ENCODE measurements at regions not wholly inside any gene's neighbourhood (a gene's known extent, or its start where the extent isn't known, plus 50 kb on each side); places are given as distances from the start of the nearest gene placed in this dataset.

GRCh38 chr4:98765771-98766170 is 107.4 kb upstream of the TSPAN5 start:
- DNase-seq: no peak
- WGBS, 2 donors (ENCODE audit: low coverage in 1 of 2): 87 to 92% methylated on average over 1 of the region's 1 CpG
- Histone ChIP-seq H3K36me3 (no peaks in the 10 kb centered on the region), H3K4me3 (no peak overlapping the region), H3K4me1 (no peaks in the 10 kb centered on the region), H3K27ac (no peak overlapping the region), H3K9me3 (peaks cover 9 to 14% of the 10 kb centered on the region in 2 donors), H3K27me3 (no peaks in the 10 kb centered on the region)
- in situ Hi-C loops (cut with MboI; ENCODE audit: low pct_ligation_motif_present in 1 of 4, low pct_unique_long_range_greater_than_20kb in 1 of 4, low sequenced_read_pairs in 3 of 4) (no loop called here), intact Hi-C loops (cut with DNase I; ENCODE audit: low total_unique reads) (no loop called here)
- TF ChIP-seq POLR2AphosphoS5 (IDR thresholded peaks at IDR 0.05) (no peak), POLR2A (IDR thresholded peaks at IDR 0.05) (no peak), EP300 (IDR thresholded peaks at IDR 0.05; ENCODE audit: low read depth) (no peak), CTCF (IDR thresholded peaks at IDR 0.05) (no peak)

GRCh38 chr4:98758182-98758581 is 99.8 kb upstream of the TSPAN5 start:
- 88% methylated on average over 1 of the region's 1 CpG for WGBS, 2 donors (ENCODE audit: low coverage in 1 of 2)
- TF ChIP-seq POLR2A (IDR thresholded peaks at IDR 0.05) (no peak), POLR2AphosphoS5 (IDR thresholded peaks at IDR 0.05) (no peak), CTCF (IDR thresholded peaks at IDR 0.05) (no peak), EP300 (IDR thresholded peaks at IDR 0.05; ENCODE audit: low read depth) (no peak)
- in situ Hi-C loops (cut with MboI; ENCODE audit: low pct_ligation_motif_present in 1 of 4, low pct_unique_long_range_greater_than_20kb in 1 of 4, low sequenced_read_pairs in 3 of 4): no loop called here
- intact Hi-C loops (cut with DNase I; ENCODE audit: low total_unique reads): no loop called here
- no peak overlapping the region for H3K4me3 ChIP-seq
- H3K9me3 ChIP-seq: no peaks in the 10 kb centered on the region
- H3K27me3 ChIP-seq: no peaks in the 10 kb centered on the region
- H3K4me1 ChIP-seq: no peaks in the 10 kb centered on the region
- H3K36me3 ChIP-seq: no peaks in the 10 kb centered on the region
- no peak overlapping the region for H3K27ac ChIP-seq
- no peak for DNase-seq

- Histone ChIP-seq H3K4me1 (no peaks in the 10 kb centered on the region), H3K4me3 (no peak overlapping the region), H3K9me3 (no peaks in the 10 kb centered on the region), H3K27me3 (no peaks in the 10 kb centered on the region), H3K36me3 (no peaks in the 10 kb centered on the region), H3K27ac (no peak overlapping the region)
- DNase-seq: no peak
- in situ Hi-C loops (cut with MboI; ENCODE audit: low pct_ligation_motif_present in 1 of 4, low pct_unique_long_range_greater_than_20kb in 1 of 4, low sequenced_read_pairs in 3 of 4) (no loop called here), intact Hi-C loops (cut with DNase I; ENCODE audit: low total_unique reads) (no loop called here)
- no peak for TF ChIP-seq CTCF (IDR thresholded peaks at IDR 0.05)
- TF ChIP-seq POLR2A (IDR thresholded peaks at IDR 0.05): no peak
- no peak for TF ChIP-seq EP300 (IDR thresholded peaks at IDR 0.05; ENCODE audit: low read depth)
- TF ChIP-seq POLR2AphosphoS5 (IDR thresholded peaks at IDR 0.05): no peak
- WGBS, 2 donors (ENCODE audit: low coverage in 1 of 2): 89 to 95% methylated on average over 1 of the region's 1 CpG
Measured at GRCh38 chr4:98754736-98755135, 96.3 kb upstream of the TSPAN5 start.

GRCh38 chr4:98749206-98749605 is 90.8 kb upstream of the TSPAN5 start:
- no peak overlapping the region for H3K4me3 ChIP-seq
- H3K9me3 ChIP-seq: no peaks in the 10 kb centered on the region
- intact Hi-C loops (cut with DNase I; ENCODE audit: low total_unique reads) (no loop called here), in situ Hi-C loops (cut with MboI; ENCODE audit: low pct_ligation_motif_present in 1 of 4, low pct_unique_long_range_greater_than_20kb in 1 of 4, low sequenced_read_pairs in 3 of 4) (no loop called here)
- H3K4me1 ChIP-seq: peaks cover 0 to 18% (median 6%) of the 10 kb centered on the region in 4 donors
- H3K36me3 ChIP-seq: no peaks in the 10 kb centered on the region
- no peak for DNase-seq
- no peak for TF ChIP-seq POLR2AphosphoS5 (IDR thresholded peaks at IDR 0.05)
- no peak for TF ChIP-seq CTCF (IDR thresholded peaks at IDR 0.05)
- no peak for TF ChIP-seq POLR2A (IDR thresholded peaks at IDR 0.05)
- TF ChIP-seq EP300 (IDR thresholded peaks at IDR 0.05; ENCODE audit: low read depth): no peak
- H3K27me3 ChIP-seq: no peaks in the 10 kb centered on the region
- no peak overlapping the region for H3K27ac ChIP-seq

Measured in transverse colon (tissue), 4 donors.